Thoracic aorta (tissue), 2 donors: ENCODE measurements at regions not wholly inside any gene's neighbourhood (a gene's known extent, or its start where the extent isn't known, plus 50 kb on each side); places are given as distances from the start of the nearest gene placed in this dataset.

ENCODE experiments used
- ATAC-seq: fragments of 150-250 bp; one replicate; pipeline ENCODE4 v1.8.0; 2017; ENCODE audit warnings: low read depth; ENCODE audit not compliant: insufficient number of reproducible peaks, low FRiP score
- DNase-seq: peaks from one replicate; pipeline ENCODE4 v3.0.0-alpha.2; 2020; ENCODE audit warnings: low spot score
- H3K27ac ChIP-seq, 2 donors: fragments of 200-600 bp; sonication (generic); 1 replicate in 1 of 2; 2 replicates in 1 of 2; pipeline ENCODE4 v1.5.1; 2016; ENCODE audit warnings: mild to moderate bottlenecking in 2 of 2, moderate library complexity in 2 of 2
- H3K27me3 ChIP-seq: fragments of 200-600 bp; sonication (generic); replicated peaks from 2 replicates; pipeline ENCODE4 v1.6.0; 2016; ENCODE audit warnings: mild to moderate bottlenecking; ENCODE audit not compliant: insufficient read depth
- H3K36me3 ChIP-seq: fragments of 200-600 bp; sonication (generic); one replicate; pipeline ENCODE4 v1.5.1; 2016
- H3K4me1 ChIP-seq, 2 donors: fragments of 200-600 bp; sonication (generic); 1 replicate in 1 of 2; 2 replicates in 1 of 2; pipeline versions ENCODE4 v1.5.1 to v1.6.0; 2016; ENCODE audit warnings: low read depth in 2 of 2, mild to moderate bottlenecking in 1 of 2; ENCODE audit not compliant: control insufficient read depth in 1 of 2
- H3K4me3 ChIP-seq: fragments of 200-600 bp; sonication (generic); 2 replicates; pipeline ENCODE4 v1.5.1; 2016; ENCODE audit warnings: mild to moderate bottlenecking
- H3K9me3 ChIP-seq: fragments of 200-600 bp; sonication (generic); 2 replicates; pipeline ENCODE4 v1.5.1; 2016
- CTCF ChIP-seq: fragments of 200-600 bp; sonication (generic); IDR thresholded peaks from one replicate; pipeline ENCODE4 v1.5.1; 2019; ENCODE audit warnings: antibody characterized with exemption

- Histone ChIP-seq H3K27me3 (no peaks in the 10 kb centered on the region), H3K4me3 (no peak overlapping the region), H3K36me3 (no peaks in the 10 kb centered on the region), H3K4me1 (no peaks in the 10 kb centered on the region), H3K9me3 (no peaks in the 10 kb centered on the region), H3K27ac (no peak overlapping the region)
- no peak for DNase-seq
- no peak for ATAC-seq
- TF ChIP-seq CTCF, result no peak
Measured at GRCh38 chr17:34420900-34421299, 57.9 kb upstream of the CCL1 start.

GRCh38 chr17:34420254-34420766 lies 57.3 kb upstream of the CCL1 start:
- Histone ChIP-seq H3K27me3 (no peaks in the 10 kb centered on the region), H3K4me3 (no peak overlapping the region), H3K36me3 (no peaks in the 10 kb centered on the region), H3K4me1 (no peaks in the 10 kb centered on the region), H3K9me3 (no peaks in the 10 kb centered on the region), H3K27ac (no peak overlapping the region)
- ATAC-seq, result no peak
- TF ChIP-seq CTCF, result peak; percentile 96
- peak; percentile 7 for DNase-seq

GRCh38 chr17:34416116-34416515 lies 53.1 kb upstream of the CCL1 start:
- H3K9me3 ChIP-seq, result no peaks in the 10 kb centered on the region
- no peak overlapping the region for H3K4me3 ChIP-seq
- H3K4me1 ChIP-seq, result no peaks in the 10 kb centered on the region
- no peak overlapping the region for H3K27ac ChIP-seq
- no peak for TF ChIP-seq CTCF
- ATAC-seq, result no peak
- DNase-seq, result no peak
- no peaks in the 10 kb centered on the region for H3K27me3 ChIP-seq
- no peaks in the 10 kb centered on the region for H3K36me3 ChIP-seq

GRCh38 chr17:34414339-34414738 lies 51.3 kb upstream of the CCL1 start:
- H3K27me3 ChIP-seq, result no peaks in the 10 kb centered on the region
- no peaks in the 10 kb centered on the region for H3K4me1 ChIP-seq
- no peaks in the 10 kb centered on the region for H3K9me3 ChIP-seq
- no peak overlapping the region for H3K27ac ChIP-seq
- TF ChIP-seq CTCF, result no peak
- ATAC-seq, result no peak
- no peaks in the 10 kb centered on the region for H3K36me3 ChIP-seq
- no peak for DNase-seq
- no peak overlapping the region for H3K4me3 ChIP-seq

GRCh38 chr17:34413443-34414119 lies 50.5 kb upstream of the CCL1 start:
- Histone ChIP-seq H3K4me3 (no peak overlapping the region), H3K36me3 (no peaks in the 10 kb centered on the region), H3K9me3 (no peaks in the 10 kb centered on the region), H3K27me3 (no peaks in the 10 kb centered on the region), H3K27ac (no peak overlapping the region), H3K4me1 (no peaks in the 10 kb centered on the region)
- ATAC-seq (no peak), DNase-seq (no peak)
- no peak for TF ChIP-seq CTCF
